ENCODE measurements at regions not wholly inside any gene's neighbourhood (a gene's known extent, or its start where the extent isn't known, plus 50 kb on each side); places are given as distances from the start of the nearest gene placed in this dataset.

GRCh38 chr5:133753856-133754255 is 141.5 kb upstream of the FSTL4 start:
- TF ChIP-seq CTCF (IDR thresholded peaks at IDR 0.05) (no peak), EP300 (IDR thresholded peaks at IDR 0.05) (no peak), POLR2A (IDR thresholded peaks at IDR 0.05) (no peak)
